ENCODE measurements at regions not wholly inside any gene's neighbourhood (a gene's known extent, or its start where the extent isn't known, plus 50 kb on each side); places are given as distances from the start of the nearest gene placed in this dataset.

GRCh38 chr22:19656541-19657251 lies 57.6 kb upstream of the SEPTIN5 start:
- Histone ChIP-seq H3K36me3 (replicated peaks; ENCODE audit: low read depth, low read length) (no peaks in the 10 kb centered on the region), H3K9ac (ENCODE audit: low read length) (no peak overlapping the region), H3K79me2 (ENCODE audit: low read length) (no peaks in the 10 kb centered on the region), H3K4me1 (ENCODE audit: low read length) (no peaks in the 10 kb centered on the region), H2AFZ (ENCODE audit: low read depth, low read length) (no peak overlapping the region), H3K4me3 (ENCODE audit: low read length) (no peak overlapping the region), H3K9me3 (ENCODE audit: insufficient read depth, low read length) (no peaks in the 10 kb centered on the region), H3K4me2 (ENCODE audit: low read length) (no peak overlapping the region), H3K27me3 (ENCODE audit: low read depth, low read length) (0 out of 2 replicates have a peak, but pooled peaks cover 3% of the 10 kb centered on the region), H3K27ac (ENCODE audit: low read length) (no peak overlapping the region), H4K20me1 (ENCODE audit: insufficient read depth, low read length) (no peaks in the 10 kb centered on the region)
- no peak for TF ChIP-seq CTCF (IDR thresholded peaks at IDR 0.05; ENCODE audit: low read depth, low read length)
- no peak for TF ChIP-seq EZH2phosphoT487 (IDR thresholded peaks at IDR 0.05; ENCODE audit: low read depth)

- Histone ChIP-seq H3K4me2 (ENCODE audit: low read length) (no peak overlapping the region), H3K4me3 (ENCODE audit: low read length) (no peak overlapping the region), H3K4me1 (ENCODE audit: low read length) (no peaks in the 10 kb centered on the region), H4K20me1 (ENCODE audit: insufficient read depth, low read length) (no peaks in the 10 kb centered on the region), H3K27ac (ENCODE audit: low read length) (no peak overlapping the region), H3K9ac (ENCODE audit: low read length) (no peak overlapping the region), H3K36me3 (replicated peaks; ENCODE audit: low read depth, low read length) (no peaks in the 10 kb centered on the region), H3K27me3 (ENCODE audit: low read depth, low read length) (no peaks in the 10 kb centered on the region), H2AFZ (ENCODE audit: low read depth, low read length) (no peak overlapping the region), H3K9me3 (ENCODE audit: insufficient read depth, low read length) (no peaks in the 10 kb centered on the region), H3K79me2 (ENCODE audit: low read length) (no peaks in the 10 kb centered on the region)
- no peak for TF ChIP-seq EZH2phosphoT487 (IDR thresholded peaks at IDR 0.05; ENCODE audit: low read depth)
- no peak for TF ChIP-seq CTCF (IDR thresholded peaks at IDR 0.05; ENCODE audit: low read depth, low read length)
Measured at GRCh38 chr22:19657252-19658056, 56.8 kb upstream of the SEPTIN5 start.

GRCh38 chr22:19658057-19658966 lies 56.0 kb upstream of the SEPTIN5 start:
- Histone ChIP-seq H4K20me1 (ENCODE audit: insufficient read depth, low read length) (no peaks in the 10 kb centered on the region), H3K27me3 (ENCODE audit: low read depth, low read length) (no peaks in the 10 kb centered on the region), H3K4me2 (ENCODE audit: low read length) (no peak overlapping the region), H3K27ac (ENCODE audit: low read length) (no peak overlapping the region), H3K79me2 (ENCODE audit: low read length) (no peaks in the 10 kb centered on the region), H3K9me3 (ENCODE audit: insufficient read depth, low read length) (no peaks in the 10 kb centered on the region), H3K36me3 (replicated peaks; ENCODE audit: low read depth, low read length) (no peaks in the 10 kb centered on the region), H2AFZ (ENCODE audit: low read depth, low read length) (no peak overlapping the region), H3K4me1 (ENCODE audit: low read length) (no peaks in the 10 kb centered on the region), H3K4me3 (ENCODE audit: low read length) (no peak overlapping the region), H3K9ac (ENCODE audit: low read length) (no peak overlapping the region)
- no peak for TF ChIP-seq CTCF (IDR thresholded peaks at IDR 0.05; ENCODE audit: low read depth, low read length)
- TF ChIP-seq EZH2phosphoT487 (IDR thresholded peaks at IDR 0.05; ENCODE audit: low read depth), result no peak
